Endothelial cell of umbilical vein (primary cell): ENCODE measurements at regions not wholly inside any gene's neighbourhood (a gene's known extent, or its start where the extent isn't known, plus 50 kb on each side); places are given as distances from the start of the nearest gene placed in this dataset.

ENCODE experiments used
- CTCF ChIP-seq, 2 donors: IDR thresholded peaks; 1 replicate in 1 of 2; 2 replicates in 1 of 2; pipeline ENCODE4 v1.5.1; 2011; ENCODE audit warnings: low read length in 2 of 2, mild to moderate bottlenecking in 2 of 2, moderate library complexity in 2 of 2, control low read depth in 1 of 2, inconsistent platforms in 1 of 2, low read depth in 1 of 2; ENCODE audit not compliant: insufficient read depth in 1 of 2; ENCODE audit errors: extremely low read depth in 1 of 2
- EZH2 ChIP-seq: IDR thresholded peaks from 2 replicates; pipeline ENCODE4 v1.6.1; 2012; ENCODE audit warnings: borderline replicate concordance, low read depth, mild to moderate bottlenecking, moderate library complexity, low read length, inconsistent platforms; ENCODE audit not compliant: severe bottlenecking
- GATA2 ChIP-seq: IDR thresholded peaks from 2 replicates; pipeline ENCODE4 v1.7.0; 2011; ENCODE audit warnings: low read depth, mild to moderate bottlenecking, moderate library complexity, mixed read lengths, low read length; ENCODE audit not compliant: insufficient read length, insufficient read depth
- MAX ChIP-seq: IDR thresholded peaks from 2 replicates; pipeline ENCODE4 v1.6.1; 2011; ENCODE audit not compliant: insufficient read depth, insufficient read length
- MYC ChIP-seq: IDR thresholded peaks from one replicate; pipeline ENCODE4 v1.6.1; 2011; ENCODE audit warnings: mild to moderate bottlenecking, low read depth, low read length
- POLR2A ChIP-seq: IDR thresholded peaks from 2 replicates; pipeline ENCODE4 v1.6.1; 2012; ENCODE audit warnings: low read depth, mild to moderate bottlenecking, control low read depth, low read length
- POLR2AphosphoS5 ChIP-seq: IDR thresholded peaks from 2 replicates; pipeline ENCODE4 v1.6.1; 2012; ENCODE audit warnings: low read depth, mild to moderate bottlenecking, control low read depth, low read length, moderate library complexity; ENCODE audit not compliant: insufficient read depth

GRCh38 chr3:188948997-188949389 is 222.8 kb upstream of the TPRG1 start:
- TF ChIP-seq CTCF (IDR thresholded peaks at IDR 0.05; ENCODE audit: extremely low read depth in 1 of 2, insufficient read depth in 1 of 2, low read depth in 1 of 2, low read length in 2 of 2) (no peak), MAX (no peak), POLR2A (no peak), MYC (no peak), GATA2 (no peak), POLR2AphosphoS5 (no peak), EZH2 (no peak)
